Transverse colon (tissue), 4 donors: ENCODE measurements at regions not wholly inside any gene's neighbourhood (a gene's known extent, or its start where the extent isn't known, plus 50 kb on each side); places are given as distances from the start of the nearest gene placed in this dataset.

Source experiments
- DNase-seq: peaks from one replicate; pipeline ENCODE4 v3.0.0-alpha.2; 2019
- H3K27ac ChIP-seq, 4 donors: fragments of 200-600 bp; sonication (generic); 2 replicates each; pipeline ENCODE4 v1.5.1; 2016 to 2018; ENCODE audit warnings: inconsistent platforms in 4 of 4
- H3K27me3 ChIP-seq: fragments of 200-600 bp; sonication (generic); 2 replicates; pipeline ENCODE4 v1.5.1; 2017; ENCODE audit warnings: inconsistent platforms
- H3K36me3 ChIP-seq, 4 donors: fragments of 200-600 bp; sonication (generic); 2 replicates each; pipeline ENCODE4 v1.5.1; 2017 to 2019; ENCODE audit warnings: inconsistent platforms in 4 of 4
- H3K4me1 ChIP-seq, 4 donors: fragments of 200-600 bp; sonication (generic); 2 replicates each; pipeline ENCODE4 v1.5.1; 2017 to 2020; ENCODE audit warnings: inconsistent platforms in 4 of 4
- H3K4me3 ChIP-seq, 4 donors: fragments of 200-600 bp; sonication (generic); 1 replicate in 1 of 4; 2 replicates in 3 of 4; pipeline versions ENCODE4 v1.5.1 to v1.6.1; 2017 to 2019; ENCODE audit warnings: inconsistent platforms in 4 of 4
- H3K9me3 ChIP-seq, 2 donors: fragments of 200-600 bp; sonication (generic); 2 replicates each; pipeline ENCODE4 v1.5.1; 2017 to 2019; ENCODE audit warnings: inconsistent platforms in 2 of 2
- EP300 ChIP-seq: sonication (generic); formaldehyde crosslinking; IDR thresholded peaks from one replicate; pipeline ENCODE4 v1.6.1; 2017; ENCODE audit warnings: antibody characterized with exemption, low read depth
- POLR2A ChIP-seq: fragments of 450-650 bp; IDR thresholded peaks from one replicate; pipeline ENCODE4 v1.6.1; 2016; ENCODE audit warnings: antibody characterized with exemption, mild to moderate bottlenecking, moderate library complexity
- POLR2AphosphoS5 ChIP-seq, 3 donors: sonication (generic); formaldehyde crosslinking; IDR thresholded peaks; one replicate each; pipeline ENCODE4 v1.6.1; 2016; ENCODE audit warnings: antibody characterized with exemption in 3 of 3
- WGBS, 2 donors: methylation state at CpG; one replicate each; pipeline ENCODE4 v1.1.5; 2018; ENCODE audit warnings: low coverage in 1 of 2; 5-methylcytosine and 5-hydroxymethylcytosine counted together
- in situ Hi-C, 4 donors: fragments of 200-750 bp; cut with MboI; loops; one replicate each; pipeline versions ENCODE4 v1.15.0 to v1.15.1; 2017; ENCODE audit warnings: low sequenced_read_pairs in 3 of 4, low pct_ligation_motif_present in 1 of 4, low pct_unique_long_range_greater_than_20kb in 1 of 4
- intact Hi-C: fragments of 100-400 bp; cut with DNase I; formaldehyde crosslinking; loops from one replicate; pipeline ENCODE4 v1.15.1; 2023; ENCODE audit warnings: low total_unique reads
- TF ChIP-seq, protein P1 (sequence below), 5 experiments: fragments of 200-600 bp in 3 of 5; fragments of 450-650 bp in 2 of 5; sonication (generic) in 3 of 5; IDR thresholded peaks; 1 replicate in 2 of 5; 2 replicates in 3 of 5; pipeline ENCODE4 v1.5.1; 2016 to 2017; ENCODE audit warnings: antibody characterized with exemption in 5 of 5, inconsistent platforms in 3 of 5, mild to moderate bottlenecking in 2 of 5, moderate library complexity in 1 of 5

DNA sequence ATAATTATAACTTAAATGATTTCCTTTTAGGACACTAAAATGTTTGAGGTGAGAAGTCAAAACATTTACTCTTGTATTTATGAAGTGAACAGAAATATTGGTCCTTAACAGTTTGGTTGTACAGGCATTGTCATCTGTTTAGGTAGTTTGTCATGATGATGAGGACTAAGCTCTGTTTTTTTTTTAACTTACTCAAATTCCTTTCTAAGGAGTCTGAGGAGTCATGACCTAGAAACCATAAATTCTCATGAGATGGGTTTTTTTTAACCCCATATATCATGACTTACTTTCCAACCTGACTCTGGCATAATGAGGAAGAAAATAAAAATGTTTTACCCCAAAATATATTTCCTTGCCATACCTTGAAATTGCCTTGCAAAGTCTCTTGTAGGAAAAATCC lies 1176.2 kb downstream of the SUCLG1 start:
- in situ Hi-C loops (no loop called here), intact Hi-C loops (no loop called here)
- H3K36me3 ChIP-seq, result no peaks in the 10 kb centered on the region
- H3K4me1 ChIP-seq, result no peaks in the 10 kb centered on the region
- TF ChIP-seq POLR2AphosphoS5 (IDR thresholded peaks at IDR 0.05) (no peak), POLR2A (no peak), EP300 (no peak)
- TF ChIP-seq, protein P1, sequence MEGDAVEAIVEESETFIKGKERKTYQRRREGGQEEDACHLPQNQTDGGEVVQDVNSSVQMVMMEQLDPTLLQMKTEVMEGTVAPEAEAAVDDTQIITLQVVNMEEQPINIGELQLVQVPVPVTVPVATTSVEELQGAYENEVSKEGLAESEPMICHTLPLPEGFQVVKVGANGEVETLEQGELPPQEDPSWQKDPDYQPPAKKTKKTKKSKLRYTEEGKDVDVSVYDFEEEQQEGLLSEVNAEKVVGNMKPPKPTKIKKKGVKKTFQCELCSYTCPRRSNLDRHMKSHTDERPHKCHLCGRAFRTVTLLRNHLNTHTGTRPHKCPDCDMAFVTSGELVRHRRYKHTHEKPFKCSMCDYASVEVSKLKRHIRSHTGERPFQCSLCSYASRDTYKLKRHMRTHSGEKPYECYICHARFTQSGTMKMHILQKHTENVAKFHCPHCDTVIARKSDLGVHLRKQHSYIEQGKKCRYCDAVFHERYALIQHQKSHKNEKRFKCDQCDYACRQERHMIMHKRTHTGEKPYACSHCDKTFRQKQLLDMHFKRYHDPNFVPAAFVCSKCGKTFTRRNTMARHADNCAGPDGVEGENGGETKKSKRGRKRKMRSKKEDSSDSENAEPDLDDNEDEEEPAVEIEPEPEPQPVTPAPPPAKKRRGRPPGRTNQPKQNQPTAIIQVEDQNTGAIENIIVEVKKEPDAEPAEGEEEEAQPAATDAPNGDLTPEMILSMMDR (IDR thresholded peaks at IDR 0.05), result no peak
- no peak for DNase-seq
- H3K27ac ChIP-seq, result no peak overlapping the region
- no peaks in the 10 kb centered on the region for H3K27me3 ChIP-seq
- no peak overlapping the region for H3K4me3 ChIP-seq
- no peaks in the 10 kb centered on the region for H3K9me3 ChIP-seq

DNA sequence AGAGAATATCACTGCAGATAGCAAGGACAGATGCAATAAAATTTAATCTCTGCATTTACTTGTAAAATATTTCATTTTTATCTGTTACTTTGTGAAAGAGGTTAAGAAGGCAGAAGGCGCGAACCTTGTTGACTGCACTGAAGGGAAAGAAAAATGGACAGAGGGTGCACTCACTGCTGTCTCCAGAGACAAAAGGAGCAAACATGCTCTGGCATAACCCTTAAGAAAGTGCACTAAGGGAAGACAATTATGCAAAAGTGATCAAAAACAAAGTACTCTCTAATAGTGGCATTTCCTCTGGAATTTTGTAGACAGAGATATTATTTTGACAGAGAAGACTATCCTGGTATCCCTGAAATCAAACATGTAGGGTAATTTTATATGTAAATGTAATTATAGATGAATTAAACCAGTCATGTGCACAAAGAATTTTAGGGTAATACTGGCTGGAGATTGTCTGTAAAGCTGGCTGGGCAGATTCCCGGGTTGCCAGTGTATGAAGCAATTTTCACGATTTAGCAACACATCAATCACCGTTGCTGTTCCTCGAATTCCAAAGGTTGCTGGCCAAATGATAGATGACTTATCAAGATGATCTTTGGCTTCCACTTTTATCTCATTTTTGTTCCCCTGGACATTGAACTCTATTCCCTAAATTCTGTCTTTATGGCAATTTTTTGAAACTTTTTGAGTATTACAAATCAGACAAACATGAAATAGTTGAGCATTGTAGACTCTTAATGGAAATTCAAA lies 1176.9 kb downstream of the SUCLG1 start:
- 68 to 73% methylated on average over 6 of the region's 6 CpGs for WGBS, 2 donors
- no peaks in the 10 kb centered on the region for H3K27me3 ChIP-seq
- no peaks in the 10 kb centered on the region for H3K9me3 ChIP-seq
- H3K36me3 ChIP-seq, result no peaks in the 10 kb centered on the region
- no peak for DNase-seq
- no peak overlapping the region for H3K27ac ChIP-seq
- H3K4me3 ChIP-seq, result no peak overlapping the region
- intact Hi-C loops (no loop called here), in situ Hi-C loops (no loop called here)
- H3K4me1 ChIP-seq, result no peaks in the 10 kb centered on the region
- TF ChIP-seq EP300, result no peak
- TF ChIP-seq POLR2A, result no peak
- TF ChIP-seq, protein P1 (IDR thresholded peaks at IDR 0.05), result no peak
- TF ChIP-seq POLR2AphosphoS5 (IDR thresholded peaks at IDR 0.05), result no peak

DNA sequence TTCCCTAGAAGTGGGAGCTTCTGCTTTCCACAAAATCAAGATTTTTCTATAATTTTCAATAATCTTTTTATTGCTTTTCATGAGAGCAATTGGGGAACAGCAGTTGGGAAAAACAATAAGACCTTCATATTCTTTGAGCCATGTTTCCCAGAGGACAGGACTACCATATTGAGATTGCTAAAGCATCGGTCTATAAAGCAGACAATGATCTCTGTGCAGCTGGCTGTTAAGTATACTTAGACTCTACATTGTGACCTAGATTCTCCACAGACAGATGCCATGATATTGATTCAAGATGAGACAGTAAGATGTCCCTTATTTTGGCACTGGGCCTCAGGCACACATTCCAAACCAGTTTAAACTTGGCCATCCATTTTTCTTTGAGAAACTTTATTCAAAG lies 1178.7 kb downstream of the SUCLG1 start:
- 90 to 92% methylated on average over 1 of the region's 1 CpG for WGBS, 2 donors

DNA sequence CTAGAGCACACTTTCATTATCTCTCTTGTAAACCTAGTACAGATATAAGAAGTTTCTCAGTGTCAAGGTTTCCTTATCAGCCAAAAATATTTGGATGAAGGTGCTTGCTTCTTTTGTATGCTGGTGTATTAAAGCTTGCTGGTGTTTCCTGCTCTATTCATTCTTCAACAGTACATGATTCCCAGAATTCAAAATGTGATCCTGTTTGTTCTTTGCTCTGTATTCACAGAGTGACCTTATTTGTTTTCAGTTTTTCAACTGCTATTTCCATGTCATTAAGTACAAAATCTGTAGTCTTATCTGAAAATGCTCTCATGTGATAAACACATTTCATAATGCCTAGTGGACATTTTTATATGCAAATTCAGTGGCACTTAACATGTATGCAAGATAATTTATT lies 1185.8 kb downstream of the SUCLG1 start:
- Histone ChIP-seq H3K36me3 (no peaks in the 10 kb centered on the region), H3K9me3 (no peaks in the 10 kb centered on the region), H3K4me3 (no peak overlapping the region), H3K27ac (no peak overlapping the region), H3K27me3 (no peaks in the 10 kb centered on the region), H3K4me1 (no peaks in the 10 kb centered on the region)
- TF ChIP-seq EP300 (no peak), POLR2A (no peak), POLR2AphosphoS5 (IDR thresholded peaks at IDR 0.05) (no peak)
- TF ChIP-seq, protein P1 (IDR thresholded peaks at IDR 0.05), result no peak
- intact Hi-C loops (no loop called here), in situ Hi-C loops (no loop called here)
- DNase-seq, result no peak

More for the DNA sequence above, 1178.7 kb downstream of the SUCLG1 start:
- H3K27me3 ChIP-seq, result no peaks in the 10 kb centered on the region
- intact Hi-C loops (no loop called here), in situ Hi-C loops (no loop called here)
- H3K4me1 ChIP-seq, result no peaks in the 10 kb centered on the region
- no peak overlapping the region for H3K27ac ChIP-seq
- H3K36me3 ChIP-seq, result no peaks in the 10 kb centered on the region
- no peak overlapping the region for H3K4me3 ChIP-seq
- TF ChIP-seq EP300 (no peak), POLR2AphosphoS5 (IDR thresholded peaks at IDR 0.05) (no peak), POLR2A (no peak)
- TF ChIP-seq, protein P1 (IDR thresholded peaks at IDR 0.05), result no peak
- DNase-seq, result no peak
- no peaks in the 10 kb centered on the region for H3K9me3 ChIP-seq
